ENCODE measurements at regions not wholly inside any gene's neighbourhood (a gene's known extent, or its start where the extent isn't known, plus 50 kb on each side); places are given as distances from the start of the nearest gene placed in this dataset.

GRCh38 chr5:111675201-111675934 is 81.6 kb downstream of the NREP start:
- no peak for TF ChIP-seq CTCF (IDR thresholded peaks at IDR 0.05)
- TF ChIP-seq POLR2A (IDR thresholded peaks at IDR 0.05): no peak
